ENCODE measurements at regions not wholly inside any gene's neighbourhood (a gene's known extent, or its start where the extent isn't known, plus 50 kb on each side); places are given as distances from the start of the nearest gene placed in this dataset.
A peak's percentile ranks its signal among the peaks of the same experiment; 100 is the strongest.
"Not testable (repeated sequence)": the region's sequence is repeated elsewhere in the genome, so short reads cannot be mapped to it uniquely, and the experiment has no call there.

DNA sequence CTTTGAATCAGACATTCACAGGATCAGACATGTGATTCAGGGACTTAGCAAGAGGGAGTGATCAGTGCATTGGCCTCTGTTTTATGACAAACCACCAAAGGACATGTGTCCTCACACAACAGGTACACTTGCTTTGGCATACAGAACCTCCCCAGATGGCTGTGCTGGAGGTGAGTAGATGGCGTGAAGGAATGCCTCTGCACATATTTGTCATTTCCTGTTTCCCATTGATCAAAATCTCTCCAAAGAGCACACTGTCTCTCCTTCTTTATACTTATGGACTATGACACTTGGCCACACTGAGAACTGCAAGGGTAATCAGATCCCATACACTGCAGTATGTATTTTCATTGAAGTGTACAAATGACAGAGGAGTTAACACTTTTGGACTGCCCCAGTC is 927.6 kb downstream of the TSN start:
- no peak for DNase-seq

DNA sequence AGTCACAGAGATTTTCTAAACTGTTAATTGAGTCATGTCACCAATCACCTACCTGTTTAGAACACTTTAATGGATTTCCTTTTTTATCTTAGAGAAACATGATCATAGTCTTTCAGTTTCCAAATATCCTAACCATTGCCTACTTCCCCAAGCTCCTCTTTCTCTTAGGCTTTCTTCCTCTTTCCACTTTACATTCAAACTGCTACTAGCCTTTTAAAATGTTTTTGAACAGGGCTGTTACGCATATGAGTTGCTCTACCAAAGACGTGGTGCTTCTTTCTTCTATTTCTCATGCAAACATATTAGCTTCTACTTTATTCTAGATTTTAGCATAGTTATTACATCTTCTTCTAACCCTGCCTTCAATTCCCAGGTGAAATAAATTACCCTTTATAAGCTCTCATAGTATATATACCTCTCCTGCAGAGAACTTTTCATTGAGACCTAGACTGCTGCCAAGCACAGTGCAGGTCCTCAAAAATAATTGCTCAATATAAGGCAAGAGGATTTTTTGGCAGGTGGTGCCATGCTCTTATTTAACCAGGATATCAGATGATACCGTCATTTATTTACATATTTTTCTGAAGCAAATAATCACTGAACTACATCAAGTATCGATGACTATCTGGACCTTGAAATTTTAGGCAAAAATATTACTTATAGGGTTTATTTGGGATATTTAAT is 937.1 kb downstream of the TSN start:
- DNase-seq = peak in 1 of 2 donors; percentile 18

DNA sequence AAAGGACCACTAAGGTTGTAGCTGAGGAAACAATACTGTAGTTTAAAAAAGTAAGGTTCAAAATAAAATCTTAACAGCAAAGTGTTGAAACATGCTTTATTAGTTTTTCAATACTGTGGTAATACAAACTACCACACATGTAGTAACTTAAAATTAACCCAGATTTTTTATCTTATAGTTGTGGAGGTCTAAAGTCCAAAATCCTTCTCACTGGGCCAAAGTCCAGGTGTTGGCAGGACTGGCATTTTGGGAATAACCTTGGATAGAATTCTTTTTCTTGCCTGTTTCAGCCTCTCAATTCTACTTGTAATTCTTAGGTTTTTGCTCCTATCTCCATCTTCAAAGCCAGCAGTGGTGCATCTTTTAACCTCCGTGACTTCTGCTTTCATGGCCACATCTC is 942.0 kb downstream of the TSN start:
- no peak for DNase-seq

DNA sequence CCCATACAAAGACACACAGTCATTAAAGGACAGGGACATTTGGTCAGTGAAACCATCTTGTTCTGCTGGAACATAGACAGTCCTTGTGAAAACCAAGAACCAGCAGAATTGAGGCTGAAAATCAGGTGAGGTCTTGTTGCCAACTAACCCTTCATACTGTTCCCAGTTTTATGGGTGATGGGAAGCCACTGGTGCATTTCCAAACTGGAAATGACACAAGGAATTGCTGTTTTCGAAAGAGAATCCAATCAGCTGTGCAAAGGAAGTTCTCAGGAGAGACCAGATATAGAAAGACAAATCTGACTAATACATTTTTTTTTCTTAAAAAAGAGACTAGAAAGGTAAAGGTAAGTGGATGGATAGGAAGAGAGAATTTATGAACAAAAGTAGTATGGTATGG is 948.2 kb downstream of the TSN start:
- no peak for DNase-seq

DNA sequence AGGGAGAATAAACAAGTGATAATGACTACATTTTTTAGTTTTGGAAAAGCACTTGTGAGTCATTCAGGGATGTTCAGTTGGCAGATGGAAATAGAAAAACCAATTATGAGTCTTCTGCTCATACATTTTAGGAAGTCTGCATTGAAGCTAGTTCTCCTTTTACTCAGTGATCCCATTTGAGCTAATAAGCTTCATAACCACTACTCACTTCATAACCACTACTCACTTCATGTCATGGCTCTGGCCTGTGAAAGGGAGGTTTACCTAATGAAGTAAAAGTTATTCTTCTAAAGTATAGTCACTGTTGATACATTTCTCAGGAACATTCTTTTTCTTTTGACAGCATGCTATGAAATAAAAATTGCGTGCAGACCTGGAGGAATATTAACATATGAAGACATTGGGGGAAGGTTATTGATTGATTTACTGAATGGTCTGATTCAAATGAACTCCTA is 948.7 kb downstream of the TSN start:
- peak in 1 of 2 donors; percentile 57 for DNase-seq

DNA sequence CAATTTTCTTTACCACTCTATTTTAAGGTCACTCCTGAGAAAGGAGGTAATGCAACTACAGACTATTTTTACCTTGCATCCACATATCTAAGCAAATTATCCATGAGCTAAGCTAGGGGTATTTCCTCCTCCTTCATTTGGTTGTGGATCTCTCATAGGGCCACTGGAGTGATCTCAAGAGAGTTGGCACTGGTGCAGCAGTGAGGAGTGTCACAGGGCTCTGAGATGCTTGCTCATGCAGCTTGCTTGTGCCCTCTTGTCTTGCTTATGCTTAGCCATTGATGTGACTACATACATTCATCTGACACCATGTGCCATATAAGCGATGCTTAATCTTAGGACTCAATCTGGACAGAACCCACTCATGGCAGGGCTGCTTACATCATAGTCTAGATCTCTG is 950.3 kb downstream of the TSN start:
- DNase-seq = peak in 1 of 2 donors; percentile 3

DNA sequence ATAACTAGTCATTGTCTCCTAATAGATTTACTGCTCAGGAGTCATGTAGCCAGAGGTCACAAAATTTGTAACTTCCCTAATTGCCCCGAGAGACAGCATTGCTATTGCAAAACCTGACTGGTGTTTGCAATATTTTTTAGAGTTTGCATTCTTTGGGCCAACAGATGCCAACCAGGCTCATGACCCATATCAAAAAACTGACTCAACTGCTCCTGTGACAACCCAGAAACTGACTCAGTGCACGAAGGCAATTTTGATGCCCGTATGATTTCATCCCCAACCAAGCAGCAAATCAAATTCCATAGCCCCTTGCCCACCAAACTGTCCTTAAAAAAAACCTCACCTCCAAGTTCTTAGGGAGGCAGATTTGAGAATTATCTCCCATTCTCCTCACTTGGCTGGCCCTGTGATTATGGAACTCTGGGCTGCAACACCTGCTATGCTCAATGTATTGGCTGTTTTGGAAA is 951.3 kb downstream of the TSN start:
- DNase-seq = peak; percentile 12 to 87

DNA sequence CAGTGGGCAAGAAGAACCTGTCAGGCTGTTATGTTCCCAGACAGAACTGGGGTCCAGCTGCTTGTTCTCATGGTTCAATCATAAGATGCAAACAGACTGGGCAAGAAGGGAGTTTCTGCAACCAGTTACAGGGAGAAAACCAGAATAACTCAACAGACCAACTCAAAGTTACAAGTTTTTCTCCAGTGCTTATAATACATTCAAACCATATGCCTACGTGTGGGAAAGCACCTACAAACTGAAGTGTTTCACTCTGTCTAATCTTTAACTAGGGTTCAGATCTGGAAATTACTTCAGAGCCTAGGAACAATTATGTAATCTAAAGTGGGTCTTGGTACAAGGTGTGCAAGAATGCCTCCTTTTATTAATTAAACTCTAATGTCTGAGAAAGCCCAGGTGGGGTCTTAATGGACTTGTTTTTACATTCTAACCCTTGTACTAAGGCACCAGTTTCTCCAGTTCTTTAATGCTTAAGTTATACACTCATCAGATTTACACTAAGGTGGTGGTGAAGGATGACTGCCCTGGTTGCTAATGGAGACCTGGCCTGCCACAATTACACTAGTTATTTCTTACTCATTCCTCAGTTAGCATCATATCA is 951.9 kb downstream of the TSN start:
- peak in 1 of 2 donors; percentile 58 for DNase-seq

DNA sequence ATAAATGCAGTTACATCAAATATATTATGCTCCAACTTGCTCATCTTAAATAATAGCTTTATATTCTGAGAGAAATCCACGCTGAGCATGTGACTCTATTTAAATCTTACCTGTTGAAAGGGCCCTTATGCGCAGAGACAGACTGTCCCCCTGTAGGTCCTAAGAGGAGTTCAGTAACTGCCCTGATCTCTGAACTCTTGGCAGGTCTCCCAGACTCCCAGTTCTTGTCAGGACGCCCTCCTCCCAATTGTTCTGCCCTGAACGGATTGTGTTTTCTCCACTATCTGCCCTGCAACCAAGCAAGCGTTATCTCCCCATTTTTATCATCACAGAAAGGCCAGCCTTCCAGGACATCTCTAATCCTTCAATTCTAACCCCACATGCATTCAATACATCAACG is 954.6 kb downstream of the TSN start:
- no peak for DNase-seq

DNA sequence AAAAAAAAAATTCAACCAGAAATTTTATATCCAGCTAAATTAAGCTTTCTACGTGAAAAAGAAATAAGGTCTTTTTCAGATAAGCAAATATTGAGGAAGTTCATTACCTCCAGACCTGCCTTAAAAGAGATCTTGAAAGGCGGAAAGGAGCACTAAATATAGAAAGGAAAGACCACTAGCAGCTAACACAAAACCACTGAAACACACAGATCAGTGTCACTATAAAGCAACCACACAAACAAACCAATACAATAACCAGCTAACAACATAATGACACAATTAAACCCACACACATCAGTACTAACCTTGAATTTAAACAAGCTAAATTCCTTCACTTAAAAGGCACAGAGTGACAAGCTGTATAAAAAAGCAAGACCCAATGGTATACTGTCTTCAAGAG is 958.3 kb downstream of the TSN start:
- no peak for DNase-seq

DNA sequence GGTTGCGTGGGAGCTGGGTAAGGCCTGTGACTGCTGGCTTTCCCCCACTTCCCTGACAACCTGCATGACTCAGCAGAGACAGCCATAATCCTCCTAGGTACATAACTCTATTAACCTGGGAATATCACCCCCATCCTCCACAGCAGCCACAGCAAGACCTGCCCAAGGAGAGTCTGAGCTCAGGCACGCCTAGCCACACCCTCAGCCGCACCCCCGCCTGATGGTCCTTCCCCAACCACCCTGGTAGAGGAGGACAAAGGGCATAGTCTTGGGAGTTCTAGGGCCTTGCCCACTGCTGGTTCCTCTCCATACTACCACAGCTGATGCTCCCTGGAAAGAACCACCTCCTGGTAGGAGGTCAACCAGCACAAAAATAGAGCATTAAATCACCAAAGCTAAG is 965.4 kb downstream of the TSN start:
- DNase-seq = not testable (repeated sequence)

DNA sequence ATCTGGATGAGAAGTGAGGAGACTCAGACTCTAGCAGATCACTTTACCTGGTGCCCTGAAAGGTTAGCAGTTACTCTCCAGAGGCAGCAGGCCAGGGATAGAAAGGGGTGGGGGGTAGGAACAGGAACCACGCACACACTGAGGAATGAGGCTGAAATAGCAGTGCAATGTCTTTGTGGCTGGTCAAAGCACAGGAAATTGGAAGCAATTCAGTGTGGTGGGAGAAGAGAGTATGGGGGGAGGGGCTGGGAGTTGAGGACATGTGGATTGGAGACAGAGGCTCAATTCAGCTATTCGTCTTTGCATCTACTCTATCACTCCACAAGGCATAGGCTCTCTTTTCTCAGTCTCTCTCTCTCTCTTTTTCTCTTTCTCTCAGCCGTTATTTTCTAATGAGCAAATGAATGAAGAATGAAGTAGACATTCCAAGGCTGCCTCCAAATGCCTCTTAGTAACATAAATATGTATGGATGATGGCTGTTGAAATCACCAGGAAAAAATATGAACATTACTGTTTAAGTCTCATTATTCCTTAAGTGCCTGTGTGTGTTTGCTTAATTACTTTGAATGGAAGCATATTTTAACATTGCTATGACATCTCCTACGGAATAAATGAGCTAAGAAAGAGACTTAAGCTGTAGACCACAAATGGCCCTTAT is 979.4 kb downstream of the TSN start:
- no peak for DNase-seq

DNA sequence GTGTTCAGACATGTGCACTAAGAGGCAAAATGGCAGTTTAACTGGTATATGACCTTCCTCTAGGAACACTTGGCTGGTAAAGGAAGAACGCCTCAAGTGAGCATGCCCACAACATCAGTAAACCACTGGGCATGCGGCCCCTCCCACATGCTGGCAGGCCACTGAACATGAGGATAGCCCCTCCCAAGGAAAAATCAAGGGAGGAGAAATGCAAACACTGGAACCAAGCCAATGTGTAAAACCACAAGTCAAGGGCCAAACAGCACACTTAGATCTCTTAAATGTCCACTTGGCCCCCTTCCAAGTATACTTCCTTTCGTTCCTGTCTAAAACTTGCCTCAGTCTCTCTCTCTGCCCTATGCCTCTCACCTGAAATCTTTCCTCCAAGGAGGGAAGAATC is 980.8 kb downstream of the TSN start:
- DNase-seq = no peak

DNA sequence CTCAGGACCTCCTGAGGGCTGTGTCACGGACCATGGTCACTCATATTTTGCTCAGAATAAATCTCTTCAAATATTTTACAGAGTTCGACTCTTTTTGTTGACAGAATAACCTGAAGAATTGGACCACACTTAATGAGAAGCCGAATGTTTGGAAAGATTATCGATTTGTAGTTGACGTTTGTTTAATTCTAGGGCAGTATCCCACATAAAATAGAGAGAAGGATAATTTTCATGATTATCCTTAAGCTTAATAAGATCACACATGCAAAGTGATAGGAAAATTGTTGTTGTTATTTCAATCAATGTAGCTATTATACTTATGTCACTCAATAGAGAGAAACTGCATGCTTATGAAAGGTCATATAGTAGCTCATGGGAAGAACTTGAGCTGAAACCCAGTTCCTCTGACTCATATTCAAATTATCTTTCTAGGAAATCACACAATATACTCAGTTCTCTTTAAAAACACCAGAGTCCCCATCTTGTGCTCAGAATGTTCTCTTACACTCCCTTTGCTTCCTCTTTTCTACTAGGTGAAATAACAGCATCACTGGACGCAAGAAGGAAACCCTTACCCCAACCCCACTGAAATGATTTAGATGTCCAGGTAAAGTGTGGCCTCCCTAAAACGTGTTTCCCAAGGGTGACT is 982.1 kb downstream of the TSN start:
- DNase-seq = peak; percentile 22 to 84

DNA sequence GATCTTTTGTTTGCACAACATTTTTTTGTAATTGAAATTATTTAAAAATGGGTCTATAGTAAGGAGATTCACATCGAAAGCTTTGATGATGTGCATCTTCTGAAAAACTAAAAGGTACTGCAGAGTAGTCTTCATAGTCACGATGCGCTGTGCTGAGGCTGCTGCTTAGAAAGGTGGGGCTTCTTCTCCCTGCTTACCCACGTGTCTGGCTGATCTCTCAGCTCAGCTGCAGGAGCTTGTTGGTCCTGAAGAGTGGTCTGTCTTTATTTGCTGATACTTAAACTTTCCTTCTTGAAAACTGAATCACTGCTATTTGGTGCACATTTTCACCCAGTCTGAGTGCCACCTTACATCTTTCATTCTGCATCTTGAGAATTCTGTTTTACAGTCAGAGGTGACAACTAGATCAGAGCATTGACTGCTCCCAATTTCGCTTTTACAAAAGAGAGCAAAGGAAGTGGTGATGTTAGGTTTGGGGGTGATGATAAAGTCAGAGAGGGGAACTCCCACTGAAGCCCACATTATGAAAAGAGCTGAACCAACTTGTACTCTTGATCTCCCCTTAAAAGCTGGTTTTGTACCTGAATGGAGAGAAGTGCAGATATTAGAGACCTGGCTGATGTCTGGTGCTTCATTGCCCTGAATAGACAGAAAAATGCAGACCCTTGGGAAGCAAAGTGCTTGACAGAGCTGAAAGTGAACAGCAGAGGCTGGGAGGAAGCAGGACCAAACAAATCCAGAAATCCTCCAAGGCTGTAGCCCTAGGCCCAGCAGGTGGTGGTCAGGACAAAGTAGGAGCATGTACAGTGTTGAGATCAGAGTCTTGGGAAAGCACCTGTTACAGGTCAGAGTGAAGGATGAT is 984.5 kb downstream of the TSN start:
- no peak for DNase-seq

DNA sequence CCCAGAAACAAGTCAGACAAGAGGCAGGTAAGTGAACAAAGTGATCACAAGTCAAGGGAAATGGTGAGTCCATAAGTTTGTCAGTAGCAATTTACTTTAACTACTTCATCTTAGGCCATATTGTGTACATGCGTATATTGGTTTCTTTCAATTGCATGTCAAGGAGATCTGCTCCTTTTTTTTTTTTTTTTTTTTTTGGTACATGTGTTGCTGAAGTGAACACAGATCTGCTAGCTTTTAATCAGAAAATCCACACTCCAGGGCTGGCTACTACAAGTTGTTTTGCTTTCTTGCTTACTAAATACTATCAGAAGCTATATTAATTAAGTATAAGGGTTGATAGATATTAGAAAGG is 985.1 kb downstream of the TSN start:
- no peak for DNase-seq

DNA sequence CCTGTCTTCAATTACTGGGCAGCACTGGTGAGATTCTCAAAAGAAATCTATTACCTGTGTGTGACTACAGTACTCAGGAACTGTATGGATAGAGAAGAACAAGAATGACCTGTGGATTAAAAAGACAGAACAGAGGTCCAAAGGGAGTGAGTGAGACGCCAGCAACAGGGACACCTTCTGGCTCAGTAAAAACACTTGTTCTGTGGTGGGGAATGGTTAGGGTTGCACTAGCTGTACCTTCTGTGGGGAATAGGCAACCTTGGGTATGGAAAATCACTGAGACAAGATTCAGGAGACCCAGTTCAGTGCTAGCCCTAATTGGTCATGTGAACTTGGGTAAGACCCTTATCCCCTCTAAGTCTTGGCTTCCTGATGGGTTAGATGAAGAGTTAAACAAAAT is 986.0 kb downstream of the TSN start:
- no peak for DNase-seq

DNA sequence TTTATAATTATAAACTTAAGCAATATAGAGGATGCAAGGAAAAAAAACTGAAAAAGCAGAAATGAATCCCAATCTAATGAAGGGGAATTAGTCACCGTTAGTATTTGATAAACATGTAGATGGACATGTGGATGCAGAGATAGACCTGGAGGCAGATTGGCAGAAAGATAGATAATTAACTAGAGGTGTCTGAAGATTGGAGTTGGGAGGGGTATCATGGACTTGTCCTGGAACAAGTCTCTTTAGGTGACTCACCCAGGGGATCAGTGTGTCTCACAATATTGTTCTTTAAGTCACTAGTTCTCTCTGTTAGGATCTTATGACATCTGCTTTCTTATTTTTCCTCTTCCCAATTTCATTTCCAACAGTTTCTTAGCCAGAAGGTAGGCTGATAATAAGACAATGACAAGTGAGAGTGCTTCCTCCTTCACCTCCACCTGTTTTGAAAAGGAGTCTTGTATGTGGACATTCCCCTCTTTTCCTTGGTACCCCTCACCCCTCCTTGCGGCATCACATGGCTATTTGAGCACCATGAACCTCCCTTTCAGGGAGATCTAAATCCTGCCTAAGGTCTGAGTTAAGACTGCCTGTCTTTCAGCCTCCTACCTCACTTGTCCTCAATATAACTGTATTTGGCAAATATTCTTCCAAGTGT is 987.7 kb downstream of the TSN start:
- DNase-seq = no peak

DNA sequence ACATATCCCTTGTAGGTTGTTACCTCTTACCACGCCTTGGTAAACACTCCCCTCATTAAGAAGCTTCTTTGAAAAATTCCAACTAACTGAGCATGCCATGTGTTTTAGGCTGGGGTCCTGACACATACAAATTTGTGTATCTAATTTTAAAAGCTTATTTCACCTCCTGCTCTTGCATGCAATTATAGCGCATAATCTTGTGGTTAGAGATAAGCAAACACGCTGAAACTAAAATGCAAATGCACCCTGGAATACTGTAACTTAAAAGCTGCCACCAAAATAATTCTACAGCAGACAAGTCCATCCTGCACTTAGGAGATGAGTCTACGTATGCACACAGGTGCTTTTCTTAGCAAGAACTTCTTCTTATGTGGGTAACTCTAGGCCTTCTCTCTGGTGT is 990.2 kb downstream of the TSN start:
- DNase-seq = no peak

DNA sequence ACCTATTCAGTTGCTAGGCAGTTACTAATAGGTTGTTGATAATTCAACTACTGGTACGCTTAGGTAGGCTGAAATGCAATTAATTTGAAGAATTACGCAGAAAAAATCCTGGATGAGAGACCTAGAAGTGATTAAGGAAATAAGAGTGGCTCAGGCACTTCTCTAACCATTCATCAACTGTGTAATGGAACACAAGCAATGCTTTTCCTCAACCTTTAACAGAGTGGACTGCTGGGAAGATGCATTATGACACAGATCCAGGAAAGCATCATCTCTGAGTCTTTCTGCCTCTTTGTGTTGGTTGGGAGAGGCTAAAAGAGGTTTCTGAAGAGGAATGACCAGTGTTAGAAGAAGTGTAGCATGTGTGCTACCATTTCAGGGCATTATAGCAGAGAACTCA is 992.2 kb downstream of the TSN start:
- DNase-seq = no peak

DNA sequence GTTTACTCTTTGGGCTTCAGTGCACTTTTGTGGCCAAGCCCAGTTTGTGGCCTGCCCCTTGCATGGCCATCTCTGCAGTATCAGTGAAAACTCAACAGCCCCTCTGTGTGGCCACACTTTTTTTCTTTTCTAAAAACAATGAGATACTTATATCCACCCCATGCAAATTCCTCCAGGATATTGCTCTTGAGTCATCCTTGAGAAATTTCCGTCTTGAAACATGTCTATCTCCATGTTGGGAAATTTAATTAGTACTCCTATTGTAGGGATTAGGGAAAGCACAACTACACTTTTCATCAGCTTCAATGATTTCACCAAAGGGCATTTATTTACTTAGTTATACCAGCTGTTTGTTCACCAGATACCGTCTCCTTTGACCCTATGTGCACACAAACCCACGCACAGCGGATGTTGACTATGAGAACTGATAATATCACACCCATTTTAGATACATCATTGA is 993.1 kb downstream of the TSN start:
- DNase-seq = no peak

DNA sequence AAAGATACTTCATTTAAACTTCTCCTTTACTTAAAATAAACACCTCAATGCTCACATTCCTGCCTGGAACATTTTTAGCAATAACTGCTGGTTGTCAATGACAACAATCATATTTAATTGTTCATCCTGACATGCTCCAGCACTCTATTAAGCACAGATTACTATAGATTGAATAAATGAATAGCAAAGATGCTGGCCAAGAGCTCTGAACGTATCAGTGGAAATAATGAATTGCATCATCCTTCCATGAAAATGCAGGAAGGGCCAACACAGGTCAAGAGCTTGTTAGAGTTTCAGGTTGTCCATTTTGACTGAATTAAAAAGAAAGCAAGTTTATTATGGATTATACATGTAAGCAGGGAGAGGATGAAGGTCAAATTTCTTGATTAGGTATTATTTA is 994.0 kb downstream of the TSN start:
- DNase-seq = no peak

Data from inflammatory macrophage treated with lipopolysaccharide for 1 hour (primary cell).